SK-N-SH treated with all-trans-retinoic acid at 6 μM for 48 hours (cell line): ENCODE measurements at regions not wholly inside any gene's neighbourhood (a gene's known extent, or its start where the extent isn't known, plus 50 kb on each side); places are given as distances from the start of the nearest gene placed in this dataset.

Experiments
- BACH2 ChIP-seq: fragments of 250-450 bp; sonication (Bioruptor Pico); IDR thresholded peaks from 2 replicates; pipeline ENCODE4 v1.9.0; 2021; ENCODE audit warnings: mild to moderate bottlenecking, borderline replicate concordance
- SNAI2 ChIP-seq: fragments of 250-450 bp; sonication (Bioruptor Pico); IDR thresholded peaks from 2 replicates; pipeline ENCODE4 v1.5.0; 2020; ENCODE audit warnings: mild to moderate bottlenecking, moderate library complexity
- TF ChIP-seq, protein P1 (sequence below): fragments of 250-450 bp; sonication (Bioruptor Pico); IDR thresholded peaks from 2 replicates; pipeline ENCODE4 v1.5.1; 2021; ENCODE audit warnings: mild to moderate bottlenecking, moderate library complexity
- TF ChIP-seq, protein P2 (sequence below): fragments of 250-450 bp; sonication (Bioruptor Pico); IDR thresholded peaks from 2 replicates; pipeline ENCODE4 v1.8.0; 2021; ENCODE audit warnings: low read depth, mild to moderate bottlenecking, moderate library complexity, borderline replicate concordance

DNA sequence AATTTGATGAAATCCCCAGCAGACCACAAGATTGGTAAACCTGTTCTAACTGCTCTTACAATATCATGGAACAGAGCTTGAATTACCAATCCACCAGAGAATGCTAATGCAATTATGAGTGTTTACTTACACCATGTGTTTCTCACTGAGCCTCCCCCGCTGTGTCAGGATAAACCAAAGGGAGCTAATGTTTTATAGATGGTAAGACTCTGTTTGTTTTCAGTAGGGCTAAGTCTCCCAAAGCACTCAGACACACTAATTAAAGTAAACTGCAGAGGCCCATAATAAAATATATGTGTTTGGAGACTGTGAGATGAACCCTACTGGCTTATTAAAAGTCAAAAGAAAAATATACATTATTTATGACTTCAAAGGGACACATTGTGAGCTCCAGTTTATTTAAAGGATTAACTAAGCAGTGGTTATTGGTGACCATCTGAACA, 261.7 kb upstream of the FAM241A start:
- TF ChIP-seq, protein P1, sequence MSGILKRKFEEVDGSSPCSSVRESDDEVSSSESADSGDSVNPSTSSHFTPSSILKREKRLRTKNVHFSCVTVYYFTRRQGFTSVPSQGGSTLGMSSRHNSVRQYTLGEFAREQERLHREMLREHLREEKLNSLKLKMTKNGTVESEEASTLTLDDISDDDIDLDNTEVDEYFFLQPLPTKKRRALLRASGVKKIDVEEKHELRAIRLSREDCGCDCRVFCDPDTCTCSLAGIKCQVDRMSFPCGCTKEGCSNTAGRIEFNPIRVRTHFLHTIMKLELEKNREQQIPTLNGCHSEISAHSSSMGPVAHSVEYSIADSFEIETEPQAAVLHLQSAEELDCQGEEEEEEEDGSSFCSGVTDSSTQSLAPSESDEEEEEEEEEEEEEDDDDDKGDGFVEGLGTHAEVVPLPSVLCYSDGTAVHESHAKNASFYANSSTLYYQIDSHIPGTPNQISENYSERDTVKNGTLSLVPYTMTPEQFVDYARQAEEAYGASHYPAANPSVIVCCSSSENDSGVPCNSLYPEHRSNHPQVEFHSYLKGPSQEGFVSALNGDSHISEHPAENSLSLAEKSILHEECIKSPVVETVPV (CRISPR knock-in tag): no peak
- TF ChIP-seq, protein P2, sequence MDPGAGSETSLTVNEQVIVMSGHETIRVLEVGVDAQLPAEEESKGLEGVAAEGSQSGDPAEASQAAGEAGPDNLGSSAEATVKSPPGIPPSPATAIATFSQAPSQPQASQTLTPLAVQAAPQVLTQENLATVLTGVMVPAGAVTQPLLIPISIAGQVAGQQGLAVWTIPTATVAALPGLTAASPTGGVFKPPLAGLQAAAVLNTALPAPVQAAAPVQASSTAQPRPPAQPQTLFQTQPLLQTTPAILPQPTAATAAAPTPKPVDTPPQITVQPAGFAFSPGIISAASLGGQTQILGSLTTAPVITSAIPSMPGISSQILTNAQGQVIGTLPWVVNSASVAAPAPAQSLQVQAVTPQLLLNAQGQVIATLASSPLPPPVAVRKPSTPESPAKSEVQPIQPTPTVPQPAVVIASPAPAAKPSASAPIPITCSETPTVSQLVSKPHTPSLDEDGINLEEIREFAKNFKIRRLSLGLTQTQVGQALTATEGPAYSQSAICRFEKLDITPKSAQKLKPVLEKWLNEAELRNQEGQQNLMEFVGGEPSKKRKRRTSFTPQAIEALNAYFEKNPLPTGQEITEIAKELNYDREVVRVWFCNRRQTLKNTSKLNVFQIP (CRISPR knock-in tag): no peak
- TF ChIP-seq BACH2 (CRISPR knock-in tag): no peak
- no peak for TF ChIP-seq SNAI2 (CRISPR knock-in tag)
